Uterus (tissue), 2 donors: ENCODE measurements at regions not wholly inside any gene's neighbourhood (a gene's known extent, or its start where the extent isn't known, plus 50 kb on each side); places are given as distances from the start of the nearest gene placed in this dataset.

Source experiments
- POLR2A ChIP-seq, 2 donors: fragments of 450-650 bp; IDR thresholded peaks; one replicate each; pipeline ENCODE4 v1.6.1; 2016; ENCODE audit warnings: antibody characterized with exemption in 2 of 2, mild to moderate bottlenecking in 1 of 2, moderate library complexity in 1 of 2
- TF ChIP-seq, protein P1 (sequence below), 4 experiments: fragments of 200-600 bp in 2 of 4; fragments of 450-650 bp in 2 of 4; sonication (generic) in 2 of 4; IDR thresholded peaks; one replicate each; pipeline ENCODE4 v1.5.1; 2016 to 2019; ENCODE audit warnings: antibody characterized with exemption in 4 of 4, mild to moderate bottlenecking in 2 of 4, moderate library complexity in 1 of 4

- TF ChIP-seq, protein P1, sequence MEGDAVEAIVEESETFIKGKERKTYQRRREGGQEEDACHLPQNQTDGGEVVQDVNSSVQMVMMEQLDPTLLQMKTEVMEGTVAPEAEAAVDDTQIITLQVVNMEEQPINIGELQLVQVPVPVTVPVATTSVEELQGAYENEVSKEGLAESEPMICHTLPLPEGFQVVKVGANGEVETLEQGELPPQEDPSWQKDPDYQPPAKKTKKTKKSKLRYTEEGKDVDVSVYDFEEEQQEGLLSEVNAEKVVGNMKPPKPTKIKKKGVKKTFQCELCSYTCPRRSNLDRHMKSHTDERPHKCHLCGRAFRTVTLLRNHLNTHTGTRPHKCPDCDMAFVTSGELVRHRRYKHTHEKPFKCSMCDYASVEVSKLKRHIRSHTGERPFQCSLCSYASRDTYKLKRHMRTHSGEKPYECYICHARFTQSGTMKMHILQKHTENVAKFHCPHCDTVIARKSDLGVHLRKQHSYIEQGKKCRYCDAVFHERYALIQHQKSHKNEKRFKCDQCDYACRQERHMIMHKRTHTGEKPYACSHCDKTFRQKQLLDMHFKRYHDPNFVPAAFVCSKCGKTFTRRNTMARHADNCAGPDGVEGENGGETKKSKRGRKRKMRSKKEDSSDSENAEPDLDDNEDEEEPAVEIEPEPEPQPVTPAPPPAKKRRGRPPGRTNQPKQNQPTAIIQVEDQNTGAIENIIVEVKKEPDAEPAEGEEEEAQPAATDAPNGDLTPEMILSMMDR (IDR thresholded peaks at IDR 0.05) = no peak
- TF ChIP-seq POLR2A (IDR thresholded peaks at IDR 0.05) = no peak
These were observed 162.6 kb upstream of the NAMPT start for GRCh38 chr7:106447318-106447847.
